ENCODE measurements at regions not wholly inside any gene's neighbourhood (a gene's known extent, or its start where the extent isn't known, plus 50 kb on each side); places are given as distances from the start of the nearest gene placed in this dataset.

- TF ChIP-seq CTCF (conservative IDR thresholded peaks at IDR 0.05; ENCODE audit: low read length) (no peak), EZH2phosphoT487 (IDR thresholded peaks at IDR 0.05; ENCODE audit: borderline replicate concordance) (no peak)
These were observed 926.5 kb downstream of the PDHA2 start for GRCh38 chr4:96766359-96766758.
